Left renal pelvis (tissue), 4 donors: ENCODE measurements at regions not wholly inside any gene's neighbourhood (a gene's known extent, or its start where the extent isn't known, plus 50 kb on each side); places are given as distances from the start of the nearest gene placed in this dataset.
"Not testable (repeated sequence)": the region's sequence is repeated elsewhere in the genome, so short reads cannot be mapped to it uniquely, and the experiment has no call there.

Experiments used
- DNase-seq, 4 donors: peaks; one replicate each; pipeline ENCODE4 v3.0.0-alpha.2; 2013; ENCODE audit warnings: low read depth in 4 of 4, low spot score in 3 of 4

- no peak for DNase-seq
Measured at GRCh38 chr3:139113231-139113992, 68.7 kb upstream of the PRR23C start.

DNA sequence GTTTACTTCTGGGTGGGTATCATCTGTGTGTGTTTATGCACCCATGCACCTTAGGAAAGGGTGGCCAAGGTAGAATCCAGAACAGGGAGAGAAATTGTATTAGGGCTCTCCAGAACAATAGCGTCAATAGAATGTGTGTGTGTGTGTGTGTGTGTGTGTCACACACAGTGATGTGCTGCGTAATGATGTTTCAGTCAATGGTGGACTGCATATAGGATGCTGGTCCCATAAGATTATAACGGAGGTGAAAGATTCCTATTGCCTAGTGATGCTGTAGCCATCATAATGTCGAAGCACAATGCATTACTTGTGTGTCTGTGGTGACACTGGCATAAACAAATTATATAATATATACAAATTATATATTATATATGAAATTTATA lies 69.3 kb upstream of the PRR23C start:
- DNase-seq = no peak

- DNase-seq = not testable (repeated sequence)
Measured at GRCh38 chr3:139116631-139117030, 71.9 kb upstream of the PRR23C start.

GRCh38 chr3:139117136-139117675 lies 72.5 kb upstream of the PRR23C start:
- no peak for DNase-seq

DNA sequence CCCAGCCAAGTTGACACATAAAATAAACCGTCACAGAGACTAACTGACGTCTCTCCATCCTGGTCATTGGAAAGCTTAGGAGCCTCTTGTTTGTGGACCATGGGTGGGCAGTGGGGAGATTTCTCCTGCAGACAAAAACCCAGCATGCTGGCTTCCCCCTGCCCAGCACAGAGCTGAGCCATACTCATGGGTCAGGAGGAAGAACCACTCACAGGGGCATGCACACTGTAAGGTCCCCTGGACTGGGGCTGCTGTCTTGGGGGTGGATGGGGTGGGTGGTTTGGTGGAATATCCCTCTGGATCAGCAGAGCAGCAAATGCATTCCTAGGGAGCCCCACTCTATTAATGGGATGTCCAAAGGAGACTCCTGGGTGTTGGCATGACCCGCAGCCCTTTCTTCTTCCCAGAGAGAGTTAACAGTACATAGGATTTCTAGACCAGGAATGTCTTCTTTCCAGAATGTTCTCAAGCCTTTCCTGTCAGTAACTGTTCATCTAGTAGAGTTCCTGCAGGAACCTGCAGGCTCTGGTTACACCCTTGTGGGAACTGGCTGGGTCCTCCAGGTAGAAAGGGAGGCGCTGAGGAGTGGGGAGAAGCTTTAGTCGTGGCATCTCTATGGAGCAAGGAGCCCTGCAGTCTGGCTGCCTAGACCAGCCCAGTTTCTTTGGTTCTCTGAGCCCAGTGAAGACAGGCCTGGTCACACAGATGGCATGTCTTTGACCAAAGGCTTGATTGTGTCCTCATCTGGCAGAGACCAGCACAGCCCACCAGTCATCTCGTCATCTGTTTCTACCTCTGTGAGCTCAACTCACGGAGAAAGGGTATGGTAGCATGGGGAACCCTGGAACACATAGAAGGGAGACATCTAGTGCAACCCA lies 73.4 kb upstream of the PRR23C start:
- DNase-seq = no peak

GRCh38 chr3:139118835-139119234 lies 74.1 kb upstream of the PRR23C start:
- DNase-seq = no peak

GRCh38 chr3:139119331-139120025 lies 74.8 kb upstream of the PRR23C start:
- no peak for DNase-seq

- DNase-seq = peak in 2 of 4 donors; percentile 25 to 42
Measured at GRCh38 chr3:139120086-139121056, 75.7 kb upstream of the PRR23C start.

GRCh38 chr3:139121513-139122220 lies 77.0 kb upstream of the PRR23C start:
- DNase-seq = no peak

GRCh38 chr3:139122221-139122581 lies 77.5 kb upstream of the PRR23C start:
- no peak for DNase-seq

- no peak for DNase-seq
Measured at GRCh38 chr3:139122612-139123011, 77.9 kb upstream of the PRR23C start.

- no peak for DNase-seq
Measured at GRCh38 chr3:139123377-139124095, 78.8 kb upstream of the PRR23C start.

DNA sequence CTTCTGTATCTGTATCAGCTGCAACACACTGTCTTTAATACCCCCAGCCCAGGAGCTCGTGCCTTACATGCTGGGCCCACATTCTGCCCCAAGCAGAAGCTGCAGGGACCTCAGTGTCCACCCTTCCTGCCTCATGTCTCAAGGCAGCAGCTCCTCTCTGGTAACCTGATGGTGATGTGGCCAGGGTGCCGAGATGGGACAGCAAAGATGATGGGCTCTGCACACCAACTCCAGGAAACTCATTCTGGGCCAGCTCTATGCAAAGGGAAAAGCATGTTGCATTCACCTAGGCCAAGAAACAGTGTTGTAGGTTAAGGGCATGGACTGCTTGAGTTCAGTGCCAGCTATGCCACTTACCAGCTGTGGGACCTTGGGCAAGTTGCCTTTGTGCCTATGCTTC lies 79.5 kb upstream of the PRR23C start:
- no peak for DNase-seq

- no peak for DNase-seq
Measured at GRCh38 chr3:139127101-139127500, 82.4 kb upstream of the PRR23C start.

GRCh38 chr3:139127629-139128028 lies 82.9 kb upstream of the PRR23C start:
- not testable (repeated sequence) for DNase-seq

DNA sequence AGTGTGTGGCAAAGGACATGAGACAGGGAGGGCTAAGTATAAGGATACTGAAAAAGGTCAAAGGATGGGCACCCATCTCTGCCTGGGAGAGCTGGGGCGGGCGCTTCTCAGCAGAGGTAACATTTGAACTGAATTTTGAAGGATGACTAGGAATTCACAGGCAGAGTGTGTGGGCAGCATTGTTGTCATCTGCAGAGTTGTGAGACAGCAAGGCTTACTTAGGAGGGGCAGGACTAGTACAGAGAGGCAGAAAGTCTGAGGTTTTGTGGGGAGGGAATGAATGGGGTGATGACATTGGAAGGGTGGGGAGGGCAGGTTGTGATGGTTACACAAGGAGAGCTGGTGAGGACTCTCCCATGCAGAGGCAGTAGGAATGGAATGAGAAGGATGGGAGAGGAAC lies 84.1 kb upstream of the PRR23C start:
- DNase-seq = no peak

DNA sequence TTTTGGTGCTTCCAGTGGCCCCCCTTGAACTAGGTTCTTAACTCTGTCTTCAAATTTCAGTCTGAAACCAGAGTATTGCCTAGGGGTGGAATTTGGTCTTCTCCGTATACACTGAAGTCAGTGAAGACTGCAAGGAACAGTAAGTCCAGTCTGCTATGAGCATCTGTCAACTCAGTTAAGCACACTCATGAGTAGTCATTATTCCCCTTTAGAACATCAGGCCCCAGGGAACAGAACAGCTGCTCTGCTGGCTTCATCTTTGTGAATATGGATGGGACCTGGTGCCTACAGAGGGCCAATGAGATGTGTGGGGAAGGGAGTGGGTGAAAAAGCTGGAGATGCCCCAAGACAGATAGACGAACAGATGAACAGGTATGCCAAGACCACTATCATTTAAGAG lies 85.2 kb upstream of the PRR23C start:
- no peak for DNase-seq

DNA sequence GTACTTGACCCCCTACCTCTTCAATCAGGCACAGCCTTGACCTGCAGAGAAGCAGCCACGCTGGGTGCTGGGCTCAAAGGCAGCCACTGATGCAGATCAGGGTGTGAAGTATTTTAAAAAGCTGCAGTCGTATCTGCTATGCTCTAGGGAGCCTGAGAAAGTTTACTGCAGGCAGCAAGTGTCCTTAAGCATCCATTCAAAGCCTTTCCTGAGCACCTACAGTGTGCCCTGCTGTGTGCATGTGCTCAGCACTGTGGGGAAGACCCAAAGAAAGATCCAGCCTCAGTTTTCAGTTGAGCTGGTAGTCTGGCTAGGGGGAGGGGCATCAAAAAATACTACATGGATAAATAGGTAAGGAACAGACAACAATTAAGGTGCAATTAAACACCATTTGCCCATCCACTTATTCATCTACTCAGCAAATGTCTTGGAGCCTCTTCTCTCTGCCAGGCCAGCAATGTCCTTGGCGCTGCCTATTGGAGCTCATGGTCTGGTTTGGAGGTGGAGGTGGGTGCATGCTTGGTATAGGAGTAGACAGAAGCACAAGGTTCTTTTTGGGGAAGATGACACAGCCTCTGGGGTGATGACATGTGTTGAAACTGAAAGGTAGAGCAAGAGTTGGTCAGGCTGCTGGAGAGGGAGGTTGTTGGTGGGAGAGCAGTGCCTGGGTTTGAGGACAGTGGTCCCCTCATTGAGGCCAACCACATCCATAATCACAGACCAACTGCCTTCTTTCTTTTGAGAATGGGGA lies 85.9 kb upstream of the PRR23C start:
- DNase-seq = no peak
